Esophagus squamous epithelium (tissue), 5 donors: ENCODE measurements at regions not wholly inside any gene's neighbourhood (a gene's known extent, or its start where the extent isn't known, plus 50 kb on each side); places are given as distances from the start of the nearest gene placed in this dataset.

ENCODE experiments used
- DNase-seq: peaks from one replicate; lab custom pipeline; 2025; lab: John Stamatoyannopoulos, UW
- H3K27ac ChIP-seq, 4 donors: fragments of 200-600 bp; sonication (generic); one replicate each; pipeline ENCODE4 v1.5.1; 2016 to 2019; ENCODE audit warnings: mild to moderate bottlenecking in 1 of 4
- H3K27me3 ChIP-seq, 4 donors: fragments of 200-600 bp; sonication (generic); 1 replicate in 3 of 4; 2 replicates in 1 of 4; pipeline versions ENCODE4 v1.5.1 to v1.6.0; 2017 to 2021; ENCODE audit warnings: antibody characterized with exemption in 1 of 4
- H3K36me3 ChIP-seq, 3 donors: fragments of 200-600 bp; sonication (generic); one replicate each; pipeline ENCODE4 v1.5.1; 2016 to 2019
- H3K4me1 ChIP-seq, 3 donors: fragments of 200-600 bp; sonication (generic); one replicate each; pipeline ENCODE4 v1.5.1; 2017 to 2019
- H3K4me3 ChIP-seq, 4 donors: fragments of 200-600 bp; sonication (generic); 1 replicate in 3 of 4; 2 replicates in 1 of 4; pipeline ENCODE4 v1.5.1; 2016 to 2019; ENCODE audit warnings: mild to moderate bottlenecking in 2 of 4, moderate library complexity in 1 of 4
- H3K9me3 ChIP-seq, 3 donors: fragments of 200-600 bp; sonication (generic); one replicate each; pipeline ENCODE4 v1.5.1; 2016 to 2019
- POLR2A ChIP-seq, 4 donors: fragments of 450-650 bp; IDR thresholded peaks; one replicate each; pipeline ENCODE4 v1.6.1; 2017; ENCODE audit warnings: antibody characterized with exemption in 4 of 4, mild to moderate bottlenecking in 4 of 4, moderate library complexity in 3 of 4
- WGBS, 2 donors: methylation state at CpG; one replicate each; pipeline ENCODE4 v1.1.5; 2018; 5-methylcytosine and 5-hydroxymethylcytosine counted together
- intact Hi-C: fragments of 100-400 bp; cut with DNase I; formaldehyde crosslinking; loops from one replicate; pipeline ENCODE4 v1.15.0; 2022
- TF ChIP-seq, protein P1 (sequence below), 6 experiments: fragments of 450-650 bp in 4 of 6; fragments of 200-600 bp in 2 of 6; sonication (generic) in 2 of 6; IDR thresholded peaks; one replicate each; pipeline ENCODE4 v1.5.1; 2016 to 2019; ENCODE audit warnings: antibody characterized with exemption in 6 of 6, mild to moderate bottlenecking in 4 of 6, moderate library complexity in 4 of 6
- donor health status: DM: yes; HTN: yes; CAD: no.

DNA sequence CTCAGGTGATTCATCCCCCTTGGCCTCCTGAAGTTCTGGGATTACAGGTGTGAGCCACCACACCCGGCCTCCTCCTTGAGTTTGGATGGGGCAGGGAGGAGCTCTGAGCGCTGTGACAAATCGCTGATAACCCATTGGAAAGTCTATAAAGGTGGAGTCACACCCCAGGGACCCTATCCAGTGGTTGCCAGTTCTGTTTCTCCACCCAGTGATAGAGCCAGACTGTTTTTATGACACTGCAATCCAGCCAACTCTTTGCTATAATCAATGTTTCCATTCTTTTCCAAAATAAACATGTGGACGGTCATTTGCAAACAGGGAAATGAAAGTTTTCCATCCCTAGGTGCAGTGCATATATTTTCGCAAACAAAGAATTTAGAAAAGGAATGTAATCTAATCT lies 142.0 kb upstream of the PELI2 start:
- intact Hi-C loops, result no loop called here
- no peak overlapping the region for H3K4me3 ChIP-seq
- H3K4me1 ChIP-seq, result peaks cover 0 to 5% (median 0%) of the 10 kb centered on the region in 3 donors
- H3K27ac ChIP-seq, result no peak overlapping the region
- no peak for DNase-seq
- H3K9me3 ChIP-seq, result no peaks in the 10 kb centered on the region
- TF ChIP-seq POLR2A (IDR thresholded peaks at IDR 0.05), result no peak
- TF ChIP-seq, protein P1, sequence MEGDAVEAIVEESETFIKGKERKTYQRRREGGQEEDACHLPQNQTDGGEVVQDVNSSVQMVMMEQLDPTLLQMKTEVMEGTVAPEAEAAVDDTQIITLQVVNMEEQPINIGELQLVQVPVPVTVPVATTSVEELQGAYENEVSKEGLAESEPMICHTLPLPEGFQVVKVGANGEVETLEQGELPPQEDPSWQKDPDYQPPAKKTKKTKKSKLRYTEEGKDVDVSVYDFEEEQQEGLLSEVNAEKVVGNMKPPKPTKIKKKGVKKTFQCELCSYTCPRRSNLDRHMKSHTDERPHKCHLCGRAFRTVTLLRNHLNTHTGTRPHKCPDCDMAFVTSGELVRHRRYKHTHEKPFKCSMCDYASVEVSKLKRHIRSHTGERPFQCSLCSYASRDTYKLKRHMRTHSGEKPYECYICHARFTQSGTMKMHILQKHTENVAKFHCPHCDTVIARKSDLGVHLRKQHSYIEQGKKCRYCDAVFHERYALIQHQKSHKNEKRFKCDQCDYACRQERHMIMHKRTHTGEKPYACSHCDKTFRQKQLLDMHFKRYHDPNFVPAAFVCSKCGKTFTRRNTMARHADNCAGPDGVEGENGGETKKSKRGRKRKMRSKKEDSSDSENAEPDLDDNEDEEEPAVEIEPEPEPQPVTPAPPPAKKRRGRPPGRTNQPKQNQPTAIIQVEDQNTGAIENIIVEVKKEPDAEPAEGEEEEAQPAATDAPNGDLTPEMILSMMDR (IDR thresholded peaks at IDR 0.05), result no peak
- WGBS, 2 donors, result 70 to 73% methylated on average over 2 to 5 of the region's 5 CpGs
- H3K27me3 ChIP-seq, result no peaks in the 10 kb centered on the region
- no peaks in the 10 kb centered on the region for H3K36me3 ChIP-seq

DNA sequence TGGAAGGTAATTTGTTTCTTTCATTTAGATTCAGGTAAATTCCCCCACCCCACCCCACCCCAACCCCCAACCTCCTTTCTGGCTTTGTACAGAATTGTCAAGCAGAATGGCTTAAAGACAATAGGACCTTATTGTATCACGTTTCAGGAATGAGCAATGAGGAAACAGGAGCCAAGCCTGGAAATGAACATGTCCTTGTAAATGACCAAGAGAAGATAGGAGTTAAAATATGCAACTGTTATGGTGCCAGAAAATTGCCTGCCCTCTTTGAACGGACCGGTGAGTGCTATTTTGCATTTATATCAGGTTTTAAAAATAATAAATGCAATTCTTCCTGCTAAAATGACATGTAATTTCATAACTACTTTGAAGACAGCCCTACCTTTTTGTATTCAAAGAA lies 141.6 kb upstream of the PELI2 start:
- no peak for DNase-seq
- no peaks in the 10 kb centered on the region for H3K27me3 ChIP-seq
- 35 to 46% methylated on average over 3 of the region's 3 CpGs for WGBS, 2 donors
- H3K27ac ChIP-seq, result no peak overlapping the region
- intact Hi-C loops, result no loop called here
- H3K4me3 ChIP-seq, result no peak overlapping the region
- no peaks in the 10 kb centered on the region for H3K36me3 ChIP-seq
- TF ChIP-seq, protein P1 (IDR thresholded peaks at IDR 0.05), result no peak
- TF ChIP-seq POLR2A (IDR thresholded peaks at IDR 0.05), result no peak
- H3K4me1 ChIP-seq, result peaks cover 0 to 5% (median 0%) of the 10 kb centered on the region in 3 donors
- H3K9me3 ChIP-seq, result no peaks in the 10 kb centered on the region

DNA sequence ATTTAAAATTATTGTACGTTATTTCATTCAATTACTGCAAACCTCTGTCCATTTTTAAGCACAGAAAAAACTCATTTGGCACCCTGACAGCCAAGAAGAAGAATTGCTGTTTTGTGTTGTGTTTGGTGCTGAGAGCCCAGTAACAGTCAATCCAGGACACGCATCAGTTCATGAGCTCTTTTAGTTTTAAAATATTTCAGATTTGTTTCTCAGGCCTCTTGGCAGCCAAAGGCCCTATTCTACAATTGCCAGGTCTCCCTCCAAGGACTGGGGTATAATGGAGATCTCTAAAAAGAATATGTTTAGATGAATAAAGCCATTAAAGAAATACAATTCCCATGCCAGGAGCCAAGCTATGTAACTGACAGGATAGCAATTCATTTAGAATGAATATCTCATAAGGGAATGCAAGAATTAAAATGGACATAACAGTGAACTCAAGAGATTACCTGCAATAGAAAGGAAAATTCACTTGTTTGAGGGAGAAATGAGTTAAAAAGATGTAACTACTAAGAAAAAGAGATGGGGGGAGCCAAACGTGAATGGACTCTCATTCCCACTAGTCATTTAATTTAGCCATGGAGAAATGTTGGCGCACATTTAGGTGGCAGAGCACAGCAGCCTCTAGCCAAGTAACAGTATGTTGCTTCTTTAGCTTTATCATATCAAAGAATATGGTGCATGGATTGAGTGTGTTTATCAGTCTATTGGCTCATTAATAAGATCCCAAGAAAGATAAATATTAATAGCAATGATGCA lies 140.6 kb upstream of the PELI2 start:
- Histone ChIP-seq H3K4me3 (no peak overlapping the region), H3K27ac (no peak overlapping the region), H3K9me3 (no peaks in the 10 kb centered on the region), H3K36me3 (no peaks in the 10 kb centered on the region), H3K27me3 (no peaks in the 10 kb centered on the region), H3K4me1 (peaks cover 0 to 5% (median 0%) of the 10 kb centered on the region in 3 donors)
- TF ChIP-seq, protein P1 (IDR thresholded peaks at IDR 0.05), result no peak
- no peak for TF ChIP-seq POLR2A (IDR thresholded peaks at IDR 0.05)
- intact Hi-C loops, result no loop called here
- DNase-seq, result no peak
- 65 to 74% methylated on average over 4 of the region's 4 CpGs for whole genome bisulfite sequencing, 2 donors

DNA sequence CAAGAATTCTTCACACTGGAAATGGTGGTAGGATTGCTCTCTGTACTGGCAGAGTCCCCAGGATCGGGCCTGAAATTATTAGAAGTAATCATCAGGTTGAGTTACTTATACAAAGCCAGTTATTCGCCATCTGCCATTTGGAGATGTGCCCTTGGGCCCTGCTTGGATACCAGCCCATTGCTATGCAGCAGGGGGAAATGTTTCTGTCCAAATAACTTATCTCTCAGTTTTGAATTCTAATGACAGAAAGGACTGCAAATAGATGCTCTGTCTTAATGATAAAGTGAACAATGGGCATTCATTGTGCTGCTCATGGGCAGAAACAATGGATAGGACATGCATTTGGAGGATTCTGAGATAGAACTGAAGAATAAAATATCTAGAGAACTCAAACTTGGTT lies 139.1 kb upstream of the PELI2 start:
- 49 to 62% methylated on average over 2 of the region's 2 CpGs for WGBS, 2 donors
- intact Hi-C loops, result no loop called here
- H3K4me1 ChIP-seq, result peaks cover 0 to 5% (median 0%) of the 10 kb centered on the region in 3 donors
- no peak overlapping the region for H3K4me3 ChIP-seq
- TF ChIP-seq POLR2A (IDR thresholded peaks at IDR 0.05), result no peak
- TF ChIP-seq, protein P1 (IDR thresholded peaks at IDR 0.05), result no peak
- no peak for DNase-seq
- H3K36me3 ChIP-seq, result no peaks in the 10 kb centered on the region
- H3K9me3 ChIP-seq, result no peaks in the 10 kb centered on the region
- H3K27me3 ChIP-seq, result peaks cover 0 to 4% (median 0%) of the 10 kb centered on the region in 4 donors
- H3K27ac ChIP-seq, result no peak overlapping the region

DNA sequence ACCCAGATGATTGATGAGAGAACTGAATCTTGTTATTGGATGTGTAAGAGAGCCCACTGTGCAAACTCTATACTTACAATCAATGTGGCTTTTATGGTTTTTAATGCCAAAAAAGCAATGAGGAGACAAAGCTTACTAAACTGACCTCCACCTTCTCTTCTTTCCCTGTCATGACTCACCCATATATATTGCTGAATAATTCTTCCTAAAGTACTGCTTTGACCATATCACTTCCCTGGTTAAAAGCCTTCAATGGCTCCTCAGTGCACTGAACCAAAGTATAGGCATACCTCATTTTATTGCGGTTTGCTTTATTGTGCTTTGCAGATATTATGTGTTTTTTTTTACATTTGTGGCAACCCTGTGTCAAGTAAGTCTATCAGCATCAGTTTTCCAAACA lies 138.4 kb upstream of the PELI2 start:
- Histone ChIP-seq H3K27ac (no peak overlapping the region), H3K9me3 (no peaks in the 10 kb centered on the region), H3K36me3 (no peaks in the 10 kb centered on the region), H3K4me1 (peaks cover 0 to 5% (median 0%) of the 10 kb centered on the region in 3 donors), H3K4me3 (no peak overlapping the region), H3K27me3 (peaks cover 0 to 11% (median 0%) of the 10 kb centered on the region in 4 donors)
- WGBS, 2 donors, result 85 to 87% methylated on average over 1 of the region's 1 CpG
- TF ChIP-seq, protein P1 (IDR thresholded peaks at IDR 0.05), result no peak
- no peak for TF ChIP-seq POLR2A (IDR thresholded peaks at IDR 0.05)
- intact Hi-C loops, result no loop called here
- DNase-seq, result no peak
